22Rv1 (cell line): ENCODE measurements at regions not wholly inside any gene's neighbourhood (a gene's known extent, or its start where the extent isn't known, plus 50 kb on each side); places are given as distances from the start of the nearest gene placed in this dataset.

Experiments used
- CTCF ChIP-seq: fragments of 450-650 bp; IDR thresholded peaks from 2 replicates; pipeline ENCODE4 v1.5.1; 2017; ENCODE audit warnings: mild to moderate bottlenecking
- ZFX ChIP-seq: fragments of 450-650 bp; IDR thresholded peaks from 2 replicates; pipeline ENCODE4 v1.6.1; 2017; ENCODE audit warnings: antibody characterized with exemption, borderline replicate concordance

GRCh38 chr6:105791179-105791578 is 295.0 kb upstream of the PRDM1 start:
- TF ChIP-seq CTCF (no peak), ZFX (no peak)
